H9 (cell line): ENCODE measurements at regions not wholly inside any gene's neighbourhood (a gene's known extent, or its start where the extent isn't known, plus 50 kb on each side); places are given as distances from the start of the nearest gene placed in this dataset.

Experiments used
- DNase-seq: peaks from one replicate; pipeline ENCODE4 v3.0.0-alpha.2; 2017
- H2AFZ ChIP-seq: one replicate; pipeline ENCODE4 v1.6.1; 2013; ENCODE audit warnings: mild to moderate bottlenecking, low read length, control low read depth, moderate library complexity
- H2AK5ac ChIP-seq: 2 replicates; pipeline ENCODE4 v1.6.1; 2013; ENCODE audit warnings: low read length, control low read depth, mixed read lengths; ENCODE audit not compliant: insufficient read length
- H2BK120ac ChIP-seq: one replicate; pipeline ENCODE4 v1.6.1; 2013; ENCODE audit warnings: low read depth, mild to moderate bottlenecking, low read length, control low read depth, inconsistent platforms; ENCODE audit not compliant: poor library complexity, severe bottlenecking
- H2BK12ac ChIP-seq: 2 replicates; pipeline ENCODE4 v1.6.1; 2013; ENCODE audit warnings: low read length, control low read depth, mixed read lengths, low read depth; ENCODE audit not compliant: insufficient read length
- H2BK15ac ChIP-seq: 2 replicates; pipeline ENCODE4 v1.6.1; 2013; ENCODE audit warnings: low read depth, low read length, control low read depth
- H2BK20ac ChIP-seq: one replicate; pipeline ENCODE4 v1.6.1; 2013; ENCODE audit warnings: low read depth, mild to moderate bottlenecking, low read length, control low read depth, inconsistent platforms; ENCODE audit not compliant: poor library complexity, severe bottlenecking
- H2BK5ac ChIP-seq: 2 replicates; pipeline ENCODE4 v1.6.1; 2013; ENCODE audit warnings: low read length, control low read depth, mixed read lengths; ENCODE audit not compliant: insufficient read length
- H3K14ac ChIP-seq: 2 replicates; pipeline ENCODE4 v1.6.1; 2013; ENCODE audit warnings: low read length, control low read depth; ENCODE audit not compliant: insufficient read depth
- H3K18ac ChIP-seq: 2 replicates; pipeline ENCODE4 v1.6.1; 2013; ENCODE audit warnings: low read depth, mild to moderate bottlenecking, mixed read lengths, low read length, control low read depth; ENCODE audit not compliant: insufficient read length
- H3K23ac ChIP-seq: 2 replicates; pipeline ENCODE4 v1.6.1; 2013; ENCODE audit warnings: low read length, control low read depth, mixed read lengths, low read depth; ENCODE audit not compliant: insufficient read length
- H3K23me2 ChIP-seq: 2 replicates; pipeline ENCODE4 v1.6.1; 2013; ENCODE audit warnings: low read depth, mild to moderate bottlenecking, mixed read lengths, low read length, control low read depth; ENCODE audit not compliant: insufficient read length, poor library complexity, severe bottlenecking
- H3K27ac ChIP-seq: 2 replicates; pipeline ENCODE4 v1.5.1; 2013; ENCODE audit warnings: low read length, control low read depth, mixed read lengths, low read depth; ENCODE audit not compliant: insufficient read length
- H3K27me3 ChIP-seq: 2 replicates; pipeline ENCODE4 v1.6.1; 2013; ENCODE audit warnings: low read length, control low read depth, inconsistent platforms; ENCODE audit not compliant: insufficient read depth
- H3K4ac ChIP-seq: 2 replicates; pipeline ENCODE4 v1.6.1; 2013; ENCODE audit warnings: low read depth, mild to moderate bottlenecking, control low read depth, inconsistent platforms, low read length, moderate library complexity
- H3K4me1 ChIP-seq: 2 replicates; pipeline ENCODE4 v1.6.1; 2013; ENCODE audit warnings: low read length, control low read depth, inconsistent platforms; ENCODE audit not compliant: insufficient read depth
- H3K4me2 ChIP-seq: 2 replicates; pipeline ENCODE4 v1.6.1; 2013; ENCODE audit warnings: low read length, control low read depth, mixed read lengths; ENCODE audit not compliant: insufficient read length, insufficient read depth
- H3K56ac ChIP-seq: 2 replicates; pipeline ENCODE4 v1.6.1; 2013; ENCODE audit warnings: low read depth, mild to moderate bottlenecking, mixed read lengths, low read length, control low read depth; ENCODE audit not compliant: insufficient read length
- H3K79me1 ChIP-seq: 2 replicates; pipeline ENCODE4 v1.6.1; 2013; ENCODE audit warnings: low read depth, mild to moderate bottlenecking, moderate library complexity, low read length, control low read depth, inconsistent platforms; ENCODE audit not compliant: insufficient read depth, poor library complexity, severe bottlenecking
- H3K79me2 ChIP-seq: 2 replicates; pipeline ENCODE4 v1.6.1; 2013; ENCODE audit warnings: low read length, control low read depth, inconsistent platforms; ENCODE audit not compliant: insufficient read depth
- H3K9ac ChIP-seq: 2 replicates; pipeline ENCODE4 v1.6.1; 2013; ENCODE audit warnings: low read length, control low read depth, mixed read lengths; ENCODE audit not compliant: insufficient read length; ENCODE audit errors: extremely low read depth
- H3K9me3 ChIP-seq: one replicate; pipeline ENCODE4 v1.6.1; 2013; ENCODE audit warnings: low read depth, low read length, inconsistent platforms; ENCODE audit not compliant: control insufficient read depth
- H3T11ph ChIP-seq: one replicate; pipeline ENCODE4 v1.6.1; 2013; ENCODE audit warnings: mild to moderate bottlenecking, low read length, control low read depth, inconsistent platforms
- H4K20me1 ChIP-seq: one replicate; pipeline ENCODE4 v1.6.1; 2013; ENCODE audit not compliant: control insufficient read depth, insufficient read length, insufficient read depth
- H4K5ac ChIP-seq: 2 replicates; pipeline ENCODE4 v1.6.1; 2013; ENCODE audit warnings: low read depth, mild to moderate bottlenecking, mixed read lengths, low read length, control low read depth; ENCODE audit not compliant: insufficient read length
- H4K8ac ChIP-seq: replicated peaks from 2 replicates; pipeline ENCODE4 v1.6.1; 2013; ENCODE audit warnings: low read length, control low read depth, mixed read lengths, low read depth; ENCODE audit not compliant: insufficient read length
- H4K91ac ChIP-seq: 2 replicates; pipeline ENCODE4 v1.6.1; 2013; ENCODE audit warnings: low read depth, mild to moderate bottlenecking, moderate library complexity, mixed read lengths, low read length, control low read depth; ENCODE audit not compliant: insufficient read length
- H3K27ac Mint-ChIP-seq, 3 experiments: 2 replicates in 2 of 3; 3 replicates in 1 of 3; pipeline ENCODE4 v1.8.0; 2020 to 2021; ENCODE audit warnings: mixed read lengths in 3 of 3, mild to moderate bottlenecking in 1 of 3, moderate library complexity in 1 of 3
- H3K27me3 Mint-ChIP-seq: 2 replicates; pipeline ENCODE4 v1.8.0; 2021; ENCODE audit warnings: low read depth, mild to moderate bottlenecking, moderate library complexity, mixed read lengths
- H3K36me3 Mint-ChIP-seq, 3 experiments: 2 replicates in 2 of 3; 3 replicates in 1 of 3; pipeline ENCODE4 v1.8.0; 2020 to 2021; ENCODE audit warnings: low read depth in 3 of 3, mixed read lengths in 3 of 3; ENCODE audit not compliant: insufficient read depth in 1 of 3
- H3K4me1 Mint-ChIP-seq, 2 experiments: 2 replicates each; pipeline ENCODE4 v1.8.0; 2020; ENCODE audit warnings: mixed read lengths in 2 of 2
- H3K4me3 Mint-ChIP-seq, 2 experiments: 2 replicates in 1 of 2; 3 replicates in 1 of 2; pipeline ENCODE4 v1.8.0; 2020 to 2021; ENCODE audit warnings: mild to moderate bottlenecking in 2 of 2, mixed read lengths in 2 of 2, moderate library complexity in 1 of 2
- H3K9me3 Mint-ChIP-seq, 2 experiments: 2 replicates in 1 of 2; 3 replicates in 1 of 2; pipeline ENCODE4 v1.8.0; 2020; ENCODE audit warnings: mild to moderate bottlenecking in 2 of 2, mixed read lengths in 2 of 2, moderate library complexity in 1 of 2
- CTCF ChIP-seq: fragments of 200-600 bp; sonication (generic); conservative IDR thresholded peaks from 3 replicates; pipeline ENCODE4 v1.8.0; 2021; ENCODE audit warnings: antibody characterized with exemption, mild to moderate bottlenecking
- WGBS: extraction: QIAGEN DNeasy Blood & Tissue Kit; methylation state at CpG from one replicate; pipeline ENCODE4 v1.1.7; 2013; ENCODE audit warnings: missing lambda C conversion rate, low lambda C conversion rate, mixed read lengths; ENCODE audit not compliant: insufficient read length; ENCODE audit errors: extremely low coverage; 5-methylcytosine and 5-hydroxymethylcytosine counted together

GRCh38 chr4:66837279-66837922 is 707.9 kb downstream of the CENPC start:
- H2BK120ac ChIP-seq, result no peak overlapping the region
- Mint-ChIP-seq H3K4me1 (peaks cover 0 to 3% of the 10 kb centered on the region in 2 experiments; a peak in 1 of 4 replicates), H3K9me3 (peaks cover 10 to 17% of the 10 kb centered on the region in 2 experiments; a peak in 4 of 5 replicates), H3K27ac (no peak overlapping the region), H3K27me3 (no peaks in the 10 kb centered on the region), H3K36me3 (peaks cover 6 to 16% (median 8%) of the 10 kb centered on the region in 3 experiments; a peak in 5 of 7 replicates), H3K4me3 (no peak overlapping the region)
- H3K23ac ChIP-seq, result no peak overlapping the region
- no peak overlapping the region for H3K27ac ChIP-seq
- no peak overlapping the region for H2BK20ac ChIP-seq
- H3K18ac ChIP-seq, result no peak overlapping the region
- no peak overlapping the region for H3T11ph ChIP-seq
- H3K9ac ChIP-seq, result no peak overlapping the region
- no peaks in the 10 kb centered on the region for H3K9me3 ChIP-seq
- H3K4ac ChIP-seq, result no peak overlapping the region
- no peak overlapping the region for H2BK5ac ChIP-seq
- no peak overlapping the region for H3K56ac ChIP-seq
- H2BK12ac ChIP-seq, result no peak overlapping the region
- no peak overlapping the region for H4K5ac ChIP-seq
- H4K91ac ChIP-seq, result no peak overlapping the region
- no peaks in the 10 kb centered on the region for H4K20me1 ChIP-seq
- H2BK15ac ChIP-seq, result no peak overlapping the region
- H3K79me1 ChIP-seq, result no peaks in the 10 kb centered on the region
- no CpG with 5 or more reads among the region's 5 CpGs for WGBS
- no peaks in the 10 kb centered on the region for H3K27me3 ChIP-seq
- no peaks in the 10 kb centered on the region for H3K4me1 ChIP-seq
- no peaks in the 10 kb centered on the region for H3K79me2 ChIP-seq
- no peak overlapping the region for H2AFZ ChIP-seq
- DNase-seq, result no peak
- H3K4me2 ChIP-seq, result no peak overlapping the region
- H3K14ac ChIP-seq, result no peak overlapping the region
- H3K23me2 ChIP-seq, result no peaks in the 10 kb centered on the region
- TF ChIP-seq CTCF, result no peak
- no peak overlapping the region for H2AK5ac ChIP-seq
- H4K8ac ChIP-seq, result no peak overlapping the region
